C4-2B (cell line): ENCODE measurements at regions not wholly inside any gene's neighbourhood (a gene's known extent, or its start where the extent isn't known, plus 50 kb on each side); places are given as distances from the start of the nearest gene placed in this dataset.

ENCODE experiments used
- H3K27ac ChIP-seq: fragments of 450-650 bp; 2 replicates; pipeline ENCODE4 v1.5.1; 2017
- ZFX ChIP-seq: fragments of 450-650 bp; IDR thresholded peaks from 2 replicates; pipeline ENCODE4 v1.6.1; 2017
- TF ChIP-seq, protein P1 (sequence below): fragments of 450-650 bp; conservative IDR thresholded peaks from 2 replicates; pipeline ENCODE4 v1.5.1; 2017; ENCODE audit warnings: mild to moderate bottlenecking

DNA sequence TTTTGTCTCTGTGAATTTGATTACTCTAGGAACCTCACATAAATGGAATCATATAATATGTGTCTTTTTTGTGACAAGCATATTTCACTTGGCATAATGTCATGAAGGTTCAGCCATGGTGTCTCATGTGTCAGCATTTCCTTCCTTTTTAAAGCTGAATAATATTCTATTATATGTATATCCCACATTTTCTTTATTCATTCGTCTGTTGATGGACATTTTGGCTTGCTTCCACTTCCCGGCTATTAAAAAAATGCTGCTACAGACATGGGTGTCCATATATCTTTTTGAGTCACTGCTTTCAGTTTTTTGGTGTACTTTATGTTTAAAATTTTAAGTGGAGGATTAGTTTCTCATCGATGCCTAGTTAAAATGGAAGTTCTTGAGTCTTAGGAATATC lies 59.8 kb upstream of the C5orf63 start:
- H3K27ac ChIP-seq: no peak overlapping the region
- TF ChIP-seq, protein P1, sequence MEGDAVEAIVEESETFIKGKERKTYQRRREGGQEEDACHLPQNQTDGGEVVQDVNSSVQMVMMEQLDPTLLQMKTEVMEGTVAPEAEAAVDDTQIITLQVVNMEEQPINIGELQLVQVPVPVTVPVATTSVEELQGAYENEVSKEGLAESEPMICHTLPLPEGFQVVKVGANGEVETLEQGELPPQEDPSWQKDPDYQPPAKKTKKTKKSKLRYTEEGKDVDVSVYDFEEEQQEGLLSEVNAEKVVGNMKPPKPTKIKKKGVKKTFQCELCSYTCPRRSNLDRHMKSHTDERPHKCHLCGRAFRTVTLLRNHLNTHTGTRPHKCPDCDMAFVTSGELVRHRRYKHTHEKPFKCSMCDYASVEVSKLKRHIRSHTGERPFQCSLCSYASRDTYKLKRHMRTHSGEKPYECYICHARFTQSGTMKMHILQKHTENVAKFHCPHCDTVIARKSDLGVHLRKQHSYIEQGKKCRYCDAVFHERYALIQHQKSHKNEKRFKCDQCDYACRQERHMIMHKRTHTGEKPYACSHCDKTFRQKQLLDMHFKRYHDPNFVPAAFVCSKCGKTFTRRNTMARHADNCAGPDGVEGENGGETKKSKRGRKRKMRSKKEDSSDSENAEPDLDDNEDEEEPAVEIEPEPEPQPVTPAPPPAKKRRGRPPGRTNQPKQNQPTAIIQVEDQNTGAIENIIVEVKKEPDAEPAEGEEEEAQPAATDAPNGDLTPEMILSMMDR: no peak
- no peak for TF ChIP-seq ZFX

DNA sequence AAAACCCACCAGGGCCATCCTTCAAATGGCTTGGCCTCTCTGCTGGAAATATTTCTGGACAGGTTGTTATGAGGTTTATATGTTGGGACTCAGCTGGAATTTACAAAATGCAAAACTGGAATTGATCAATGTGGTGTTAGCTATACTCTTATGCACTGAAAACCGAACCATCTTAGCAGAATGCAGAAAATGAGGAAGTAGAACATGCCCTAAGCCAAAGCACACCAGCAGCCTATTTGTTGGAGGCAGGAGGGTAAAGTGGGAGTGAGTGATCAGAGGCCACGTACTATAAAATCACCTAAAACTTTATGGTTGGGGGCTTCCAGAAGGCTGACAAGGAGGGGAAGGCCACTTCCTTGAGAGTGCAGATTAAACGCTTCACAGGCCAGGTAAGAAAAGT lies 63.6 kb upstream of the C5orf63 start:
- no peak for TF ChIP-seq ZFX
- TF ChIP-seq, protein P1: no peak
- H3K27ac ChIP-seq: no peak overlapping the region

DNA sequence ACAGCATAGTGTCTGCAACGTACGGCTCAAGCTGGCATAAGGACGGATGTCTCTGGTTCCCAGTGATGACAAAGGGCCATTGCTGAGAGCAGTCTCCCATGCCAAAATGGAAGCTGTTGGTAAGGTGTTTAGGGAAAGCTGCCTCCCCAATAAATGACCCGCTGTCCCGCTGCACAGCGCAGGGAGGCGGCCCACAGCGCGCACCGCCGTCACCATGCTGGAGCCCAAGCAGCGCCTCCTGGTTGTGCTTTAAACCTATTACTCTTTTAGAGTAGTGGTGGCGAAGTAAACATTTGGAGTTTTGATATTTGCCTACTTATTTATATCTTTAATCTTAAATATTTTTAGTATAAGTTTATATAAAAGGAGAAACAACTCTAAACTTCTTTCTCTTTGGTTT lies 70.4 kb upstream of the C5orf63 start:
- TF ChIP-seq, protein P1: no peak
- no peak for TF ChIP-seq ZFX

DNA sequence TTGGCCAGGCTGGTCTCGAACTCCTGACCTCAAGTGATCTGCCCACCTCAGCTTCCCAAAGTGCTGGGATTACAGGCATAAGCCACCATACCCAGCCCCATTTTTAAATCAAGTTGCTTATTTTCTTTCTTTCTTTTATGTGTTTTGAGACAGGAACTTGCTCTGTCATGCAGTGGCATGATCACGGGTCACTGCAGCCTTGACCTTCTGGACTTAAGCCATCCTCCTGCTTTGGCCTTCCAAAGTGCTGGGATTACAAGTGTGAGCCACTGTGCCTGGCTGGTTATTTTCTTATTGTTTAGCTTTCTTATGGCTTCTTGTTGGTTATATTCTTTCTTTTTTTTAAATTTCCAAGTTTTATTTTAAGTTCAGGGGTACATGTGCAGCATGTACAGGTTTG lies 79.7 kb upstream of the C5orf63 start:
- no peak overlapping the region for H3K27ac ChIP-seq
- TF ChIP-seq ZFX: no peak
- TF ChIP-seq, protein P1: no peak

More for the DNA sequence above, 70.4 kb upstream of the C5orf63 start:
- H3K27ac ChIP-seq: no peak overlapping the region

DNA sequence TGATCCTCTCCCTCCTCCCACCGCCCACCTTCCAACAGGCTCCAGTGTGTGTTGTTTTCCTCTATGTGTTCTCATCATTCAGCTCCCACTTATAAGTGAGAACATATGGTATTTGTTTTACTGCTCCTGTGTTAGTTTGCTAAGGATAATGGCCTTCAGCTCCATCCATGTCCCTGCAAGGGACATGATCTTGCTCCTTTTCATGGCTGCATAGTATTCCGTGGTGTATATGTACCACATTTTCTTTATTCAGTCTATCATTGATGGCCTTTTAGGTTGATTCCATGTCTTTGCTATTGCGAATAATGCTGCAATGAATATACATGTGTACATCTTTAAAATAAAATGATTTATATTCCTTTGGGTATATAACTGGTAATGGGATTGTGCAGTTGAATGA lies 80.2 kb upstream of the C5orf63 start:
- TF ChIP-seq, protein P1: no peak
- no peak for TF ChIP-seq ZFX
- no peak overlapping the region for H3K27ac ChIP-seq

- no peak overlapping the region for H3K27ac ChIP-seq
- TF ChIP-seq, protein P1: no peak
- TF ChIP-seq ZFX: no peak
Measured at GRCh38 chr5:127163750-127164149, 90.4 kb upstream of the C5orf63 start.

- H3K27ac ChIP-seq: no peak overlapping the region
- TF ChIP-seq, protein P1: no peak
- TF ChIP-seq ZFX: no peak
Measured at GRCh38 chr5:127170918-127171600, 97.8 kb upstream of the C5orf63 start.
